ENCODE measurements at regions not wholly inside any gene's neighbourhood (a gene's known extent, or its start where the extent isn't known, plus 50 kb on each side); places are given as distances from the start of the nearest gene placed in this dataset.

DNA sequence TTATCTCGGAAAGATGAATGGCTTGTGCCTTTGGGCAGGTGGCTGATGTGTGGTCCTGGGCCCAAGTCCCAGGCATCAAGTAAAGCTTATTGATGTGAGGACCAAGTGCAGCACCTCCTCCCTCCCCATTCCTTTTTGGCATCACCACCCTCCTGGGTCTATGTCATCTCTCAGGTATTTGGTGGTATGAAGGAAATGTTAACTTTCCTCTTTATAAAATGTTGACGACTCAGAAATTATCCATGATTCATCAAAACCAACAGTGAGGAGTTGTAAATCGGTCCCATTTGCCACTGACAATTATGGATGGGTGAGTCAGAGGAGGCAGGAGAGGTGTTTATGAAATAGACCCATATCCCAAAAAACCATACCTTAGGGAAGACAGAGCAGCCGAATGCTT, 229.4 kb upstream of the GATB start:
- peaks cover 20% of the 10 kb centered on the region for H3K4me1 ChIP-seq (ENCODE audit: insufficient read depth)
- H3K9me3 ChIP-seq (ENCODE audit: low read depth), result no peaks in the 10 kb centered on the region
- H2AFZ ChIP-seq, result no peak overlapping the region
- no peak overlapping the region for H3K9ac ChIP-seq
- no peaks in the 10 kb centered on the region for H3K79me2 ChIP-seq (ENCODE audit: insufficient read depth)
- H4K20me1 ChIP-seq (ENCODE audit: insufficient read depth), result no peaks in the 10 kb centered on the region
- H3K4me2 ChIP-seq (ENCODE audit: unreplicated experiment), result peak overlapping the region; percentile 50
- TF ChIP-seq EZH2phosphoT487 (IDR thresholded peaks at IDR 0.05; ENCODE audit: insufficient read depth, low read depth) (no peak), EZH2 (IDR thresholded peaks at IDR 0.05; ENCODE audit: insufficient read depth, poor library complexity, severe bottlenecking) (no peak)
- H3K4me3 ChIP-seq, result no peak overlapping the region
- no peaks in the 10 kb centered on the region for H3K9me2 ChIP-seq (ENCODE audit: insufficient read depth)
- H3K27ac ChIP-seq, result peak overlapping the region; percentile 49
- no peaks in the 10 kb centered on the region for H3K36me3 ChIP-seq (ENCODE audit: low read depth)
- H3K27me3 ChIP-seq (replicated peaks; ENCODE audit: insufficient read depth), result no peaks in the 10 kb centered on the region
- DNase-seq, result peak; percentile 83
- peaks cover 22% of the 10 kb centered on the region for H3F3A ChIP-seq (ENCODE audit: insufficient read depth)
- 28 to 33% methylated on average over 4 of the region's 4 CpGs for WGBS, 2 experiments (ENCODE audit: low coverage in 1 of 2, low lambda C conversion rate in 2 of 2, missing lambda C conversion rate in 2 of 2)
- in situ Hi-C loops (cut with MboI), result no loop called here

DNA sequence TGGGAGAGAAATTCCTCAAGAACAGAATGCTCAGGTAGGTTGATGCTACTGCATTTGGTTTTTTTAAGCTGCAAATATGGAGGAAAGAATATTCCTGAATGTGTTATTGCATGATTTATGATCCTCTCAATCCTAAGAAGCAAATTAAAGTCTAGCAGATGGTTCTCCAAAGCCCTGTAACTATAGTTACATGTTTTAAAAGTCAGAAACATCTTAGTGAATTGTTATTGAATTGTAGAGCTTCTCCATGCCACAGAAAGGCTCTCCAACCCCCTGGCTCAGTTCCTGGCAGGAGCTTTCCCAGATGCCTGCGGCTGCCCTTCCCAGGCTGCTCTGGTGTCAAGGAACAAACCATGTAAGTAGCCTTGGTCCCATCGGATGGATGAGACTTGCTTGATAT, 227.8 kb upstream of the GATB start:
- in situ Hi-C loops (cut with MboI), result no loop called here
- H3K36me3 ChIP-seq (ENCODE audit: low read depth), result no peaks in the 10 kb centered on the region
- H3K27ac ChIP-seq, result no peak overlapping the region
- no peaks in the 10 kb centered on the region for H3K79me2 ChIP-seq (ENCODE audit: insufficient read depth)
- H3K27me3 ChIP-seq (replicated peaks; ENCODE audit: insufficient read depth), result no peaks in the 10 kb centered on the region
- no peak overlapping the region for H3K9ac ChIP-seq
- H3K4me2 ChIP-seq (ENCODE audit: unreplicated experiment), result no peak overlapping the region
- H3F3A ChIP-seq (ENCODE audit: insufficient read depth), result peaks cover 22% of the 10 kb centered on the region
- no peak overlapping the region for H3K4me3 ChIP-seq
- whole genome bisulfite sequencing, 2 experiments (ENCODE audit: low coverage in 1 of 2, low lambda C conversion rate in 2 of 2, missing lambda C conversion rate in 2 of 2), result 59 to 64% methylated on average over 2 of the region's 2 CpGs
- TF ChIP-seq EZH2phosphoT487 (IDR thresholded peaks at IDR 0.05; ENCODE audit: insufficient read depth, low read depth), result no peak
- TF ChIP-seq EZH2 (IDR thresholded peaks at IDR 0.05; ENCODE audit: insufficient read depth, poor library complexity, severe bottlenecking), result no peak
- peaks cover 20% of the 10 kb centered on the region for H3K4me1 ChIP-seq (ENCODE audit: insufficient read depth)
- H4K20me1 ChIP-seq (ENCODE audit: insufficient read depth), result no peaks in the 10 kb centered on the region
- H3K9me3 ChIP-seq (ENCODE audit: low read depth), result no peaks in the 10 kb centered on the region
- DNase-seq, result no peak
- no peak overlapping the region for H2AFZ ChIP-seq
- H3K9me2 ChIP-seq (ENCODE audit: insufficient read depth), result no peaks in the 10 kb centered on the region

DNA sequence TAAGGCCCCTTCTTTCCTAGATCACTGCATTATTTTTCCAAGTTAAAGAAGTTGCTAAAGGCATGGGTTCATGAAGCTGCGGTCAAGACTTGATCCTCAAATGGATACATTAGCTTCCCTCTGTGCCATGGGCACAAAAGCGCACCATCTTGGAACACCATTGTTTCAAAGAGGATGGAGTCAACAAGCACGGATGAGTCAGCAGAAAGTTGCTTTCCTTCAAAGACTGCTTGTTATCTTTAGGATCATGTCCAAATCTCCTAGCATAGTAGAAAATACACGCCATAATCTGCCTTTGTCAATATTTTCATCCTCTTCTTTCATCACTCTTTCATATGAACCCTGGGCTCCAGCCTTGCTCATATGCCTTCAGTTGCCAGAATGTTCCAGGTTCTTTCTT, 226.8 kb upstream of the GATB start:
- Histone ChIP-seq H3K36me3 (ENCODE audit: low read depth) (no peaks in the 10 kb centered on the region), H3K27ac (no peak overlapping the region), H2AFZ (no peak overlapping the region), H3K9ac (no peak overlapping the region), H3F3A (ENCODE audit: insufficient read depth) (peaks cover 22% of the 10 kb centered on the region), H3K4me1 (ENCODE audit: insufficient read depth) (peaks cover 20% of the 10 kb centered on the region), H3K79me2 (ENCODE audit: insufficient read depth) (no peaks in the 10 kb centered on the region), H4K20me1 (ENCODE audit: insufficient read depth) (no peaks in the 10 kb centered on the region), H3K9me2 (ENCODE audit: insufficient read depth) (no peaks in the 10 kb centered on the region), H3K4me2 (ENCODE audit: unreplicated experiment) (no peak overlapping the region), H3K9me3 (ENCODE audit: low read depth) (no peaks in the 10 kb centered on the region), H3K27me3 (replicated peaks; ENCODE audit: insufficient read depth) (no peaks in the 10 kb centered on the region), H3K4me3 (no peak overlapping the region)
- in situ Hi-C loops (cut with MboI), result no loop called here
- TF ChIP-seq EZH2phosphoT487 (IDR thresholded peaks at IDR 0.05; ENCODE audit: insufficient read depth, low read depth) (no peak), EZH2 (IDR thresholded peaks at IDR 0.05; ENCODE audit: insufficient read depth, poor library complexity, severe bottlenecking) (no peak)
- 90 to 96% methylated on average over 4 of the region's 4 CpGs for whole genome bisulfite sequencing, 2 experiments (ENCODE audit: low coverage in 1 of 2, low lambda C conversion rate in 2 of 2, missing lambda C conversion rate in 2 of 2)
- DNase-seq, result no peak

DNA sequence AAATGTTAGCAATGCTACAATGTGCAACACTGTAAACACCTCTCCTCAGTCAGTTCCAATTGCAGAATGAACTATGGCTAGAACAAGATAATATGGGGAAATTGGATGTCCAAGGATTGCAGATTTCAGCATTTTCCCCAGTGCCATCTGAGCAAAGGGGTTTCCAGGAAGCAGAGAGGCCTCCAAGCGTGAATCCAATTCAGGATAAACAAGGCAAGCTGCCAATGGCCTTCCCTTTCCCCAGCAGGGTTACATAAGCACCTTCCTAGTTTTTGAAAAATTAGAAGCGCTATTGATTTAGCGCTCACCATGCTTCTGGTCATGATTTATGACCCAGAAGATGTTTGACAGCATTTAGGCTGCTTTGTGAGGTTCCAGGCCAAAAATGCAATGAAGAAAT, 223.0 kb upstream of the GATB start:
- H3K4me1 ChIP-seq (ENCODE audit: insufficient read depth), result no peaks in the 10 kb centered on the region
- TF ChIP-seq EZH2 (IDR thresholded peaks at IDR 0.05; ENCODE audit: insufficient read depth, poor library complexity, severe bottlenecking) (no peak), EZH2phosphoT487 (IDR thresholded peaks at IDR 0.05; ENCODE audit: insufficient read depth, low read depth) (no peak)
- H3K79me2 ChIP-seq (ENCODE audit: insufficient read depth), result no peaks in the 10 kb centered on the region
- no peaks in the 10 kb centered on the region for H3K27me3 ChIP-seq (replicated peaks; ENCODE audit: insufficient read depth)
- H4K20me1 ChIP-seq (ENCODE audit: insufficient read depth), result no peaks in the 10 kb centered on the region
- H2AFZ ChIP-seq, result no peak overlapping the region
- 92 to 94% methylated on average over 3 of the region's 3 CpGs for WGBS, 2 experiments (ENCODE audit: low coverage in 1 of 2, low lambda C conversion rate in 2 of 2, missing lambda C conversion rate in 2 of 2)
- H3F3A ChIP-seq (ENCODE audit: insufficient read depth), result no peaks in the 10 kb centered on the region
- no peak overlapping the region for H3K4me2 ChIP-seq (ENCODE audit: unreplicated experiment)
- H3K9ac ChIP-seq, result no peak overlapping the region
- H3K27ac ChIP-seq, result no peak overlapping the region
- no peaks in the 10 kb centered on the region for H3K9me3 ChIP-seq (ENCODE audit: low read depth)
- no peak overlapping the region for H3K4me3 ChIP-seq
- in situ Hi-C loops (cut with MboI), result no loop called here
- no peaks in the 10 kb centered on the region for H3K36me3 ChIP-seq (ENCODE audit: low read depth)
- DNase-seq, result no peak
- H3K9me2 ChIP-seq (ENCODE audit: insufficient read depth), result no peaks in the 10 kb centered on the region

DNA sequence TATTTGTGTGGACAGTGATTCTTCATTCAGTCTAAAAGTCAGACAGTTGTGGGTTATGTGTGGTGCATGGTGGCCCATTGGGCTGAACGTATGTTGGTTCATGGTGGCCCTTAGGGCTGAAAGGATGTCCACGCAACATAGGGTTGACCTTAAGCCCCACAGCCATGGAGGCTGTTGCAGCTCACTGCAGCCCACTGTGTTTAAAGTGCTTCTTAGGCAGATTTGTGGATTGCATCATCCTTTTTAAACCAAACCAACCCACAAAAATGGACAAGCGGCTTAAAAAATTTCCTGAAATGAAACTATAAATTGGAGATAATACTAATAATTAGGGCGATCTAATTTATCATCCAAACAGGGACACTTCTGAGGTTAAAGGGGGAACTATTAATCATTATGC, 219.0 kb upstream of the GATB start:
- Histone ChIP-seq H3K36me3 (ENCODE audit: low read depth) (no peaks in the 10 kb centered on the region), H2AFZ (no peak overlapping the region), H3K27ac (no peak overlapping the region), H3K4me3 (no peak overlapping the region), H3K9me3 (ENCODE audit: low read depth) (no peaks in the 10 kb centered on the region), H3F3A (ENCODE audit: insufficient read depth) (no peaks in the 10 kb centered on the region), H3K27me3 (replicated peaks; ENCODE audit: insufficient read depth) (no peaks in the 10 kb centered on the region), H3K9me2 (ENCODE audit: insufficient read depth) (no peaks in the 10 kb centered on the region), H3K9ac (no peak overlapping the region), H3K4me1 (ENCODE audit: insufficient read depth) (no peaks in the 10 kb centered on the region), H3K79me2 (ENCODE audit: insufficient read depth) (no peaks in the 10 kb centered on the region), H4K20me1 (ENCODE audit: insufficient read depth) (no peaks in the 10 kb centered on the region), H3K4me2 (ENCODE audit: unreplicated experiment) (no peak overlapping the region)
- TF ChIP-seq EZH2 (IDR thresholded peaks at IDR 0.05; ENCODE audit: insufficient read depth, poor library complexity, severe bottlenecking) (no peak), EZH2phosphoT487 (IDR thresholded peaks at IDR 0.05; ENCODE audit: insufficient read depth, low read depth) (no peak)
- DNase-seq, result no peak
- WGBS, 2 experiments (ENCODE audit: low coverage in 1 of 2, low lambda C conversion rate in 2 of 2, missing lambda C conversion rate in 2 of 2), result 75 to 77% methylated on average over 4 of the region's 4 CpGs
- in situ Hi-C loops (cut with MboI), result no loop called here

Data from GM23248 (cell line).